Uterus (tissue), 2 donors: ENCODE measurements at regions not wholly inside any gene's neighbourhood (a gene's known extent, or its start where the extent isn't known, plus 50 kb on each side); places are given as distances from the start of the nearest gene placed in this dataset.

Experiments used
- CTCF ChIP-seq, 4 experiments: fragments of 200-600 bp in 2 of 4; fragments of 450-650 bp in 2 of 4; sonication (generic) in 2 of 4; IDR thresholded peaks; one replicate each; pipeline ENCODE4 v1.5.1; 2016 to 2019; ENCODE audit warnings: antibody characterized with exemption in 4 of 4, mild to moderate bottlenecking in 2 of 4, moderate library complexity in 1 of 4
- POLR2A ChIP-seq, 2 donors: fragments of 450-650 bp; IDR thresholded peaks; one replicate each; pipeline ENCODE4 v1.6.1; 2016; ENCODE audit warnings: antibody characterized with exemption in 2 of 2, mild to moderate bottlenecking in 1 of 2, moderate library complexity in 1 of 2

GRCh38 chr2:23069156-23069555 is 315.8 kb upstream of the KLHL29 start:
- TF ChIP-seq POLR2A (IDR thresholded peaks at IDR 0.05) (no peak), CTCF (IDR thresholded peaks at IDR 0.05) (no peak)
